ENCODE measurements at regions not wholly inside any gene's neighbourhood (a gene's known extent, or its start where the extent isn't known, plus 50 kb on each side); places are given as distances from the start of the nearest gene placed in this dataset.

GRCh38 chr10:32110790-32111189, 54.6 kb upstream of the KIF5B start:
- intact Hi-C loops (cut with micrococcal nuclease) = no loop called here
- H3K9me3 ChIP-seq (replicated peaks; ENCODE audit: control insufficient read depth, insufficient read depth, low read depth, low read length) = no peaks in the 10 kb centered on the region

More at GRCh38 chr10:32110790-32111189, 54.6 kb upstream of the KIF5B start:
- CTCF ChIA-PET (ENCODE audit: low intra/inter-chr PET ratio) = no interaction called here
- H2AFZ ChIP-seq (ENCODE audit: low read depth, low read length) = no peak overlapping the region
- no peak overlapping the region for H3K27ac ChIP-seq (ENCODE audit: extremely low read depth, low read depth, low read length)
- in situ Hi-C loops (cut with MboI) = no loop called here
- TF ChIP-seq SPI1 (IDR thresholded peaks at IDR 0.05; ENCODE audit: borderline replicate concordance, low read depth, low read length) (no peak), MAFF (IDR thresholded peaks at IDR 0.05; ENCODE audit: low read length) (peak; percentile 21; the same call in 1 of the 2 replicates), ZNF23 (CRISPR knock-in tag; IDR thresholded peaks at IDR 0.05) (no peak), RBM34 (IDR thresholded peaks at IDR 0.05; ENCODE audit: borderline replicate concordance, insufficient read depth, low read length) (no peak), C11orf30 (IDR thresholded peaks at IDR 0.05; ENCODE audit: low read depth) (peak; percentile 64), ZNF316 (IDR thresholded peaks at IDR 0.05) (peak; percentile 67), CBX5 (IDR thresholded peaks at IDR 0.05; ENCODE audit: borderline replicate concordance, low read depth) (no peak), RHOXF2B (CRISPR knock-in tag; conservative IDR thresholded peaks at IDR 0.05) (no peak), HNRNPUL1 (IDR thresholded peaks at IDR 0.05; ENCODE audit: low read length) (no peak), MAFG (tag; conservative IDR thresholded peaks at IDR 0.05) (peak; percentile 44), E2F6 (IDR thresholded peaks at IDR 0.05; ENCODE audit: borderline replicate concordance in 1 of 2, extremely low read depth in 1 of 2, insufficient read depth in 1 of 2, insufficient read length in 1 of 2, low read depth in 1 of 2, low read length in 1 of 2, poor library complexity in 1 of 2, severe bottlenecking in 1 of 2) (no peak), TEAD1 (CRISPR knock-in tag; IDR thresholded peaks at IDR 0.05) (no peak)
- WGBS (ENCODE audit: insufficient coverage, low coverage, missing lambda C conversion rate) = 7% methylated on average over 7 of the region's 7 CpGs
- H3K27me3 ChIP-seq (ENCODE audit: control insufficient read depth in 2 of 2, insufficient read depth in 2 of 2, low read length in 2 of 2) = peaks cover 22 to 25% of the 10 kb centered on the region in 2 experiments
- H3K4me1 ChIP-seq (replicated peaks in 1 of 2; ENCODE audit: control insufficient read depth in 2 of 2, insufficient read depth in 2 of 2, low read length in 2 of 2) = peaks cover 0 to 4% of the 10 kb centered on the region in 2 experiments; a peak in 3 of 5 replicates
- no peaks in the 10 kb centered on the region for H4K20me1 ChIP-seq (replicated peaks; ENCODE audit: control insufficient read depth, insufficient read depth, low read length)
- no peak overlapping the region for H3K4me3 ChIP-seq
- POLR2A ChIA-PET = interaction anchor here (0.7 kb wide), 1 partner anchor 8 kb away, joined by 3 read pairs; no protein-coding TSS in a partner anchor
- ATAC-seq (no peak), FAIRE-seq (no peak), DNase-seq (ENCODE audit: extremely low read depth in 1 of 4, low spot score in 3 of 4) (no peak)
- no peak overlapping the region for H3K4me2 ChIP-seq (ENCODE audit: insufficient read depth, low read length)
- no peaks in the 10 kb centered on the region for H3K36me3 ChIP-seq (ENCODE audit: control insufficient read depth, insufficient read depth, low read length)
- no peaks in the 10 kb centered on the region for H3K79me2 ChIP-seq (ENCODE audit: control insufficient read depth, insufficient read depth, low read length)
- no peak overlapping the region for H3K9ac ChIP-seq (ENCODE audit: insufficient read depth in 1 of 2, low read depth in 2 of 2, low read length in 2 of 2)
- BruUV-seq (replicated peaks) = no TSS peak
- H3K9me1 ChIP-seq (ENCODE audit: control insufficient read depth, insufficient read depth, low read length) = no peaks in the 10 kb centered on the region

Measured in K562 (cell line).